ENCODE measurements at regions not wholly inside any gene's neighbourhood (a gene's known extent, or its start where the extent isn't known, plus 50 kb on each side); places are given as distances from the start of the nearest gene placed in this dataset.

DNA sequence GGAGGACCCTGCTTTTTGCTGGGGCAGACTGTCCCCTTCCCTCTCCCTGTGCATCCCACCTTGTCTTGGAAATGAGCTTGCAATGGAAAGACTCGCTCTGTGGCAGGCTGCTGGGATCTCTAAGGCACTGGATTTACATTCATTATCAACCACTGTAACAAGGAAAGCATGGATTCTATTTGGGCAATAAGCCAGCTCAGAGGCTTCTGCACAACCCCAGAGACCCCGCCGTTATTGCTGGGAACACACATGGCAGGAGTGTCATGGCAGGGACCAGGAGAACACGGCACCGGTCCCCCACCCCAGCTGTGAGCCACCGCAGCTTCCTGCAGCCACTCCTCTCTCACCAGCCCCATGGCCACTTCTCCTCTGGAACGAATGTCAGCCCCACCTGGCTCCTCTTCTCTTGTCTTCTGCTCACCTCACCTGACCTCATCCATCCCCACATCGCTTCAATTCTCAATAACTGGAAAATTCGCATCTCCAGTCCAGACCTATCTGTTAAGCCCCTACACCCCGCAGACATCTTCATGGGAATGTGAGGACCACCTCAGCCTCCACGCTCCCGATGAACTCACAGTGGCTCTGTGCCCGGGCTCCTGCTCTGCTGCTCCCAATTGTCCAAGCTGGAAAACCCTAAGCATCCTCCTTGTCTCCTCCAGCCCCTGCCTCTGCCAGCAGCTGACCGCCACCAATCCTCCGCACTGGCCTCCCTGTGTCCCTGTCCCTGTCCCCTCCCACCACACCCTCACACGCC, 181.5 kb downstream of the USP12 start:
- no peak for DNase-seq

GRCh38 chr13:26989261-26989956, 182.2 kb downstream of the USP12 start:
- no peak for DNase-seq

DNA sequence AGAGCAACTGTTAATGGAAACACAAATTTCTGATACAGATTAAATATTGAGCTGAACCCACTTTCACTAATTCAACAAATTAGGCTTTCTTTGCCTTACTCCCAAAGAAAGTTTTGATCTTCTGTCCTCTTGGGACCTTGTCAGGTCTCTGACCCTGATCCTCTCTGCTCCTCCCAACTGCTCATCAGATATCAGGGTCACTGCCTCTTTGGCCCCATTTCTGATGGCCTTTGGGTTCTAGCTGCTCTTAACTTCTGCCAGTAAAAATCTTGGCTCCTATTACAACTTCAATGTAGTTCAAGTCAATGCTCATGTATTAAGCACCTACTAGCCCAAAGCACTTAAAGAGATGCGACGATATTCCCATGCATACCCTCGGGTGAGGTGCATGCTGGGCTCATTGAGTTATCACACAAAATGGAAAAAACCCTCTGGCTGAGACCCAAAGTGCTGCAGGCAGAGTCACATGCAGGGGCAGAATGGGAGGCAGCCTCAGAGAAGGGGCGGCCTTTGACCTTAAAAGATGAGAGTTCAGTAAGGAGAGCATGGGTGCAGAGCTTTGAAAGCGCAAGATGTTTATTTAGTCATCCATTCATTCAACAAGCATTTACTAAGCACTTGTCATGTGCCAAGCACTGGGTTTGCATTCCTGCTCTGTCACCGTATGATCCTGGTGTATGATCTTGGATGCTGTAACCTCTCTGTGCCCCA, 183.4 kb downstream of the USP12 start:
- DNase-seq = no peak

DNA sequence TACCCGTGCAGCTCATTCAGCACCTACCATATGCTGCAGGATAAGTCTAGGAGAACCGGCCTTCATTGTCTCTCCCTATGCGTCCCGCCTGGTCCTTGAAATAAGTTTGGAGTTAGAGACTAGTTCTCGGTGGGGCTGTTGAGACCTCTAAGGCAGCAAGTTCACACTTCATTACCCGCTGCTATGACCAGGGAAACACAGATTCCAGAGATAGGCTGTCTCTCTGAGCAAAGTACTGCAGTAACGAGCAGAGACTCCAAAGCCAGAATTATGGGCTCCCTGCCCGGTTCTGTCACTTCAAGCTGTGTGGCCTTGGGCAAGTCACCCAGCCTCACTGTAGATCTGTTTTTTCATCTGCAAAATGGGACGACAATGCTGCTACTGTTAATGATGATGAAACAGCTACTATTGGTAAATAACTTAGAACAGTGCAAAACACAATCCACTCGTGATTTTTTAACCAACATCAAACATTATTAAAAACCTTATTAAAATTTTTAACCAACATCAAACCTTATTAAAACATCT, 184.1 kb downstream of the USP12 start:
- no peak for DNase-seq

DNA sequence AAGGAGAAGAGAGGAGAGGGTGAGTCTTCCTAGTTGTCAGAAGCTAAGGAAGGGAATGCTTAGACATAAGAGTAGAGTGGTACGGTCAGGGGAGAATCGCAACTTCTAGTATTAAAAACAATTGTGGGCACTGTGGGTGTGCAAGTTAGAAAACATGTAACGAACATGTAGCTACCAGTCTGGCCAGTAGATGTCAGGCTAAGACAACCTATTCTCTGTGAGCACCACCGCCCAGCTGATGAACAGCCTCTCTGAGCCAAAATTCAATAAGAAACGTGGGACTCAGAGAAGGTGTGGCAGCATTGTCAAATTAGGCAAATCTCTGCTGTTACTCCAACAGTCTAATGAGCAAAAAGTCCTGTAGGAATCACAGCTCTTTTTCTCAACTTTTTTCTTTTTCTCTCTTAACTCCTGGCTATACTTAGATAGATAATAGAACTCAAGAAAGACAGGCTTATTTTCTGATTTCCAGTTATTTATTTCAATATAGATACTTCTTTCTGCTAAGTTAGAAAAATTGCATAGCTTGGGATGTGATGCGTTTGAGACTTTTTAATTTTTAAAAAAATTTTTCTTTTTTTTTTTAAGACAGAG, 186.2 kb downstream of the USP12 start:
- peak in 52 of 58 donors; percentile 8 to 81 (median 44) for DNase-seq

GRCh38 chr13:26984337-26984736, 187.3 kb downstream of the USP12 start:
- no peak for DNase-seq

GRCh38 chr13:26983543-26984320, 187.9 kb downstream of the USP12 start:
- DNase-seq = no peak

DNA sequence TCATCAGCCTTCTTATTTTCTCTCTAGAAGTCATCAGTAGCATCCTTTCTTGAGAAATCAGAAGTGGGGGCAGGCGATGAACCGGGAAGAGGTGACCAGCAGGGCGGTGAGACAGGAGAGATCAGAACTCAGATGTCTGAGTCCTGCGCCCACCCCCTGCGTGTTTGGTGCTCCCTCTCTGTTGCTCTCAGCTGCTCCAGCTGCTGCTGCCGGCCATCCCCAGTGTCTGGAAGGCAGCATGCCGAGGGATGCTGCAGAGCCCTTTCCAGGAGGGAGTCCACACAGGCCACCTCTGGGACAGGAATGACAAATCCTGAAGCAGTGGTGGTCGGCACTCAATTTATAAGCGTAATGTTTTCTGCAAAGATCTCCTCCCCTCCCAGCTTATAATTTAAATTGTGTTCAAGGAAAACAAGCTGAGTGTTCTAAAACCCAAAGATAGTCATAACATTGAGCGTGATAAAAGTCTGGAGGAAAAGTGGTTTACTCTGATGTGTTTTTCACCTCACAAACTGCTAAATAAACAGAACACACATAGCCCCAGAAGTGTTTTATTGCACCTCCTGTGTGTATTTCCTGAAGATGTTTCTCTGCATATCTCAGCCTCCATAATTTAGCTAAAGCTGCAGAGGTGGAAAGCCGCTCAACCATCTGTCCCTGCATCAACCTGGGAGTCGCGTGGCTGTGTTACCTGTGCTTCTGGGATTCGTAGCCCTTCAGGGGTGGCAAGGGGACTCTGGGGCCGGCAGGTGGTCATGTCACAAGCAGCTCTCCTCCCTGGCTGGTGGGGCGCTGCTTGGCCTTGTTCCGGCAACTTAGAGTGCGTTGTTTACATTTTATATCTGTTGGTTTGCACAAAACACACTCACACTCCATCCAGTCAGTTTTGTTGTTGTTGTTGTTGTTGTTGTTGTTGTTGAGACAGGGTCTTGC, 191.2 kb downstream of the USP12 start:
- no peak for DNase-seq

- no peak for DNase-seq
Observed at GRCh38 chr13:26979334-26979733, 192.3 kb downstream of the USP12 start.

DNA sequence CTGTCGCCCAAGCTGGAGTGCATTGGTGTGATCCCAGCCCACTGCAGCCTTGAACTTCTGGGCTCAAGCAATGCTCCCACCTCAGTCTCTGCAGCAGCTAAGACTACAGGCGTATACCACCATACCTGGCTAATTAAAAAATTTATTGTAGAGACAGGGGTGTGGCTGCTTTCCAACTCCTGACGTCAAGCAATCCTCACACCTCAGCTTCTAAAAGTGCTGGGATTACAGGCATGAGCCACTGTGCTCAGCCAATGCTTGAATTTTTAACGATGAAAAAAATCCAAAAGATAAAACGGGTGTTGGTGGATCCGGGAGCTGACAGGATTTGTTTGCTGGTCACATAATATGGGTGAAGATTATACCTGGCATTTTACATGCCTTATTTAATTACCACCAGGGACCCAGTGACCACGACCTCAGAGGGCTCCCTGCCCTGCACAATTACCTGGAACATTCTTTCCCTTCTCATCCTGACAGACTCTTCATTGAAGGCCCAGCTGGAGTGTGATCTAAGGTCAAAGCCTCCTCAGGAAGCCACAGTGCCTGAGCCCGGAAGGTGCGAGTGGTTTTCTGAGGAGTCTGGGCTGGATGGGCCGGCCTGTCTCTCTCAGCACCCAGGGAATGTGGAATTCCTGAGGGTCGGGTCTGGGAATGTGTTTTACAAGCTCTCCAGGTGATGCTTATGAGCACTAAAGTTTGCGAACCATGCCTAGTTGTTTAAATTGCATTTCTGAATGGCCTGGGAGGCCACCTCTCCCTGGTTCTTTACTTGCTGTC, 193.3 kb downstream of the USP12 start:
- DNase-seq = no peak

- DNase-seq = no peak
Observed at GRCh38 chr13:26977541-26977940, 194.1 kb downstream of the USP12 start.

DNA sequence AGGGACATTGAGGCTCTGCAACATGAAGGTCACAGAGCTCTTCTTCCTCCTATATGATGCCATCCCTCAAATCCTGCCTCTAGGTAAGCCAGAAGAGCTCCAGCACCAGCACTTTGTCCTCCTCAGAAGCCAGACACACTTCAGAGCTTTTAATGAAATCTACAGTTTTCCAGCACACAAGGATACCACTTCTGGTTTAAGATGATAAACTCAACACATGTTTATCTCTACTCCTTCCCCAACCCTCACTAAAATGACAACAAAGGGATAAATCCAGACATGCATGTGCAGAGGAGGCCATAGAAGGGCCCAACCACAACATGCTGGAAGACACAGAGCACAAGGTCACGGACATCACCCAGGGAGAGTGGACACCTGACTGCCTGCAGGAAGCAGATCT, 195.3 kb downstream of the USP12 start:
- no peak for DNase-seq

GRCh38 chr13:26973946-26974345, 197.7 kb downstream of the USP12 start:
- no peak for DNase-seq

DNA sequence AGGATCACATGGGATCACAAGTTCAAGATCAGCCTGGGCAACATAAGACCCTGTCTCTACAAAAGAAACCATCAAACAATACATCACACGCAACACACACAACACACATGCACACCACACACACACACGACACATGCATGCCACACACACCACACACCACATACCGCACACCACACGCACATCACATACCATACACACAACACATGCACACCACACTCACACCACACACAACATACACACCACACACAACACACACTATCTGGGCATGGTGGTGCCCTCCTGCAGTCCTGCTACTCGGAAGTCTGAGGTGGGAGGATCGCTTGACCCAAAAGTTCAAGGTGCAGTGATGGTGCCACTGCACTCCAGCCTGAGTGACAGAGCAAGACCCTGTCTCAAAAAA, 198.3 kb downstream of the USP12 start:
- no peak for DNase-seq

- DNase-seq = no peak
Observed at GRCh38 chr13:26971990-26972887, 199.4 kb downstream of the USP12 start.

GRCh38 chr13:26968431-26969341, 202.9 kb downstream of the USP12 start:
- no peak for DNase-seq

Measured in anterior cingulate cortex (tissue), 58 donors.